CD4-positive, alpha-beta T cell treated with Interleukin-17A for 1 hour (primary cell): ENCODE measurements at regions not wholly inside any gene's neighbourhood (a gene's known extent, or its start where the extent isn't known, plus 50 kb on each side); places are given as distances from the start of the nearest gene placed in this dataset.
"Not testable (repeated sequence)": the region's sequence is repeated elsewhere in the genome, so short reads cannot be mapped to it uniquely, and the experiment has no call there.

ENCODE experiments used
- DNase-seq: peaks from one replicate; pipeline ENCODE4 v3.0.0-alpha.2; 2020

- DNase-seq: not testable (repeated sequence)
Measured at GRCh38 chr6:85356743-85357142, 93.1 kb upstream of the NT5E start.

GRCh38 chr6:85355816-85356215 lies 94.1 kb upstream of the NT5E start:
- DNase-seq: no peak

GRCh38 chr6:85354761-85355618 lies 94.9 kb upstream of the NT5E start:
- DNase-seq: peak; percentile 50

- DNase-seq: no peak
Measured at GRCh38 chr6:85353012-85353411, 96.9 kb upstream of the NT5E start.

GRCh38 chr6:85348643-85349042 lies 101.2 kb upstream of the NT5E start:
- DNase-seq: no peak

- no peak for DNase-seq
Measured at GRCh38 chr6:85347812-85348211, 102.1 kb upstream of the NT5E start.

GRCh38 chr6:85346196-85346595 lies 103.7 kb upstream of the NT5E start:
- no peak for DNase-seq

GRCh38 chr6:85344996-85345395 lies 104.9 kb upstream of the NT5E start:
- DNase-seq: no peak

GRCh38 chr6:85343428-85343827 lies 106.5 kb upstream of the NT5E start:
- DNase-seq: no peak

GRCh38 chr6:85329196-85329595 lies 120.7 kb upstream of the NT5E start:
- no peak for DNase-seq

- not testable (repeated sequence) for DNase-seq
Measured at GRCh38 chr6:85325811-85326210, 124.1 kb upstream of the NT5E start.

- DNase-seq: peak; percentile 60
Measured at GRCh38 chr6:85323435-85324040, 126.3 kb upstream of the NT5E start.

- no peak for DNase-seq
Measured at GRCh38 chr6:85322446-85323105, 127.3 kb upstream of the NT5E start.

- DNase-seq: no peak
Measured at GRCh38 chr6:85321906-85322305, 128.0 kb upstream of the NT5E start.

GRCh38 chr6:85314586-85314985 lies 135.3 kb upstream of the NT5E start:
- no peak for DNase-seq

GRCh38 chr6:85300581-85300980 lies 149.3 kb upstream of the NT5E start:
- no peak for DNase-seq

GRCh38 chr6:85298553-85298952 lies 151.3 kb upstream of the NT5E start:
- DNase-seq: no peak

GRCh38 chr6:85291326-85291725 lies 158.6 kb upstream of the NT5E start:
- DNase-seq: no peak

- DNase-seq: no peak
Measured at GRCh38 chr6:85287654-85288053, 162.2 kb upstream of the NT5E start.

GRCh38 chr6:85287158-85287557 lies 162.7 kb upstream of the NT5E start:
- no peak for DNase-seq

- DNase-seq: not testable (repeated sequence)
Measured at GRCh38 chr6:85286507-85286906, 163.4 kb upstream of the NT5E start.

GRCh38 chr6:85285934-85286333 lies 163.9 kb upstream of the NT5E start:
- no peak for DNase-seq

GRCh38 chr6:85285114-85285513 lies 164.8 kb upstream of the NT5E start:
- no peak for DNase-seq

GRCh38 chr6:85283436-85283835 lies 166.4 kb upstream of the NT5E start:
- no peak for DNase-seq
